GM18517 (cell line): ENCODE measurements at regions not wholly inside any gene's neighbourhood (a gene's known extent, or its start where the extent isn't known, plus 50 kb on each side); places are given as distances from the start of the nearest gene placed in this dataset.
"Not testable (repeated sequence)": the region's sequence is repeated elsewhere in the genome, so short reads cannot be mapped to it uniquely, and the experiment has no call there.

Experiments
- ATAC-seq: cut with Tn5 transposase; IDR thresholded peaks from one replicate; pipeline ENCODE4 v1.9.1; 2021; ENCODE audit warnings: mild to moderate bottlenecking, moderate library complexity; ENCODE audit not compliant: unreplicated experiment

DNA sequence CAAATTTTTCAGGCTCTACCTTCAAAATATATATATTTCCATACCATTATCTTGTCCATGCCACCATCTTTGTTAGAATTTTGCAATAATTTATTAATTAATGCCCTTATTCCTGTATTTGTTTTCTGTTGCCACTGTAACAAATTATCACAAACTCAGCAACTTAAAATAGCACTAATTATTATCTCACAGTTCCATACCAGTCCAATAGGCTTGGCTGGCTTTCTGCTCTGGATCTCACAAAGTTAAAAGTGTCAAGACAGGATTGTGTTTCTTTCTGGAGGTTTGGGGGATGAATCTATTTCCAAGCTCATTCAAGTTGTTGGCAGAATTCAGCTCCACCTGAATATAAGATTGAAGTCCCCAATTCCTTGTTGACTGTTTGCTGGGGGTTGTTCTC is 58.6 kb upstream of the SLC38A4 start:
- ATAC-seq, result no peak

DNA sequence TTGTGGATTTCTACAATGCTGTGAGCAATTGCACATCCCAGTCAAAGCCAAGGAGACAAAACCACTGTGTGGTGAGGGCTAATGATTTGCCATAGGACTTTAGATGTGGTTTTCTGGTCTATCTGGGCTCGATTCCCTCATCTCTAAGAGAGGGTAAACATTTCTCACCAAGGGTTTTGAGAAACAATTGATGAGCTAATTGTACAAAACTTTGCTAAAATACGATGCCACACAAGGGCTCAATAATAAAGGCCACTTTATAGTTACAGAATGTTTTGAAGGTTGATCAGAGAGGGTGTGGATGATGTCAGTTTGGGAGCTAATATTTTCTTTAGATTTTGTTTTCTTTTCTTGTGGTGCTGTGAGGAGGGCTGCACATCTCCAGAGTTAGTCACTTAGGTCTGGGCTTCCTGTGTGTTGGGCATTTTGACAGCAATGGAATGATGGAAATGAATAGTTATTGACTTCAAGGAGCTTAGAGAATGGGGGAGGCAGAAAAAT is 60.8 kb upstream of the SLC38A4 start:
- no peak for ATAC-seq

DNA sequence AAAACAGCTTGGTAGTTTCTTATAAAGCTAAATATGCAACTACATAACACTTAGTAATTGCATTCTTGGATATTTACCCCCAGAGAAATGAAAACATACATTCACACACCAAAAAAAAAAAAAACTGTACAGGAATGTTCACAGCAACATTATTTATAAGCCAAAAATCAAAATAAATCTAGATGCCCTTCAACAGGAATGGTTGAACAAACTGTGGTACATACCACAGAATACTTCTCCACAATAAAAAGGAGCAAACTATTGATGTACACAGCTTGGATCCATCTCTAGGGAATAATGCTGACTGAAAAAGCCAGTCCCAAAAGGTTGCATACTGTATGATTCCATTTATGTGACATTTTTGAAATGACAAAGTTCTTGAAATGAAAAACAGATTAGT is 62.1 kb upstream of the SLC38A4 start:
- ATAC-seq, result no peak

DNA sequence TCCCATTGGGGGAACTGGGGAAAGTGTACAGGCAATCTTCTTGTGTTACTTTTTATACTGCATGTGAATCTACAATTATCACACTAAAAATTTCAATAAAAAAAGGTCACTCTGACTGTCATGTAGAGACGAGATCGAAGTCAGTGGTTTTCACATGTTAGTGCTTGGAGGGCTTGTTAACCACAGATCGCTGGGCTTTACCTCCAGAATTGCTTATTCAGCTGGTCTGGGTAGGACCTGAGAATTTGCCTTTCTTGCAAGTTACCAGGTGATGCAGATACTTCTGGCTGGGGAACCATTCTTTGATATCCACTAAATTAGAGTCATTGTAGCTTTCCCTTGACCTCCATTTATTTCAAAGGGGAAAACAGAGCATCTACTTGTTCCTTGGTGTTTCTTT is 62.8 kb upstream of the SLC38A4 start:
- no peak for ATAC-seq

DNA sequence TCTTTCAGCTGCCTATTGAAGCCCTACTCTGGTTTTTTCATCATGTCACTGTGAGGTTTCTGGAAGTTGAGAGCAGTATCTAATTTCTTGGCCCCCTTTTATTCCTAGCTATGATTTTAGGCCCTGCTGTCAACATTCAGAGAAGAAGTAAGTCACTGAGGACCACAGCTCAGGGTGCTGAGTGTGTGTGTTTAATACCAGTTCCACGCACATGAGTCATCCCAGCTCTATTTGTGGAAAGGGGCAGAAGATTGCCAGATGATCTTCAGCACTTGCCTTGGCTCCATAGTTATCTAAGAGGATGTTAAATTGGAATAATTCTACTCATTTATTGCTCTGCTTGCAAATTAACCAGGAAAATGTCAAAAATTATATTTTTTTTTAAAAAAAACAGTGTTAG is 65.5 kb upstream of the SLC38A4 start:
- ATAC-seq, result no peak

DNA sequence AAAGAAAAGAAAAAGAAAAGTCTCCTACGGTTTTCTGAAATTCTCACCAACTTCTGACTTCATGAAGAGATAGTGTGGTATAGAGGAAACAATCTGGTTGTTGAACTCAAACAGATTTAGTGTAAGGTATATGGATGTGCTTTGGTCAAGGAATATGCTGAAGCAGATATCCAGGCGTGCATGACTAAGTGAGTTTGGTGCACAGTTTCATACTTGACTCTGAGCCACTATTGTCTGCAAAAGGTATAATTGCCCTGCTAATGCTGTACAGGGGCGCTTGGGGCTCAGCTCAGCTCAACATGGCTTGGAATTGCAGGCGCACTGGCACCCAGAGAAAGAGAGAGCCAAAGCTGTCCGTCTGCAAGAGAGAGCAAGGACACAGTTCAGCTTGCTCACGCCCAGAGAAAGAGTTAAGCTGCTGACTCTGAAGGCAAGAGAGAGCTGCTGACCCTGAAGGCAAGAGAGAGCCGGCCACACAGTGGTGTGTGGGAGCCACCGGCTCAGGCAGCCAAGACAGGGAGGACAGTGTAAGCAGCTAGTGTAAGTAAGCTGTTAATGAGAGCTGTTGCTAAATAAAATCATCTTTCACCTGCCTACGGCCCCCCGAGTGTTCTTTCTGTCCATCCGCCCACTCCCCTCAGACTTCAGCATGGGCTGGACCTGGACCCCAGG is 66.4 kb upstream of the SLC38A4 start:
- ATAC-seq, result no peak

DNA sequence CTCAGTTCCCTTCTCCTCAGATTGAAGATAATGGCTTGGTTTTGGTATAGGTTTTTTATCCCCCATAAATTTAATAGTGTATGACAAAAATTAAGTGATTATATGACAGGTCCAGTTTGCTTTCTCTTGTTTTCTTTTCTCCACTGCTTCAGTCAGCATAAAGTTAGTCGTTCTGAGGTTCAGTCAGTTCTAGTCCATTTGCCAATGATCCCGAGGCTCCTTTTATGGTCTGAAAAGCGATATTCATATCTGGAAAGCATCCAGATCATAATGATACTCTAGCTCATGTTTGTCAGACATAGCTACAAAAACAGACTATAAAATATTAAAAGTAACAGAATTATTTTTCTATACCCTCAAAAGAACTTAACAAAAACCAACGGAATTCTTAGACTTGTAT is 67.1 kb upstream of the SLC38A4 start:
- ATAC-seq, result no peak

DNA sequence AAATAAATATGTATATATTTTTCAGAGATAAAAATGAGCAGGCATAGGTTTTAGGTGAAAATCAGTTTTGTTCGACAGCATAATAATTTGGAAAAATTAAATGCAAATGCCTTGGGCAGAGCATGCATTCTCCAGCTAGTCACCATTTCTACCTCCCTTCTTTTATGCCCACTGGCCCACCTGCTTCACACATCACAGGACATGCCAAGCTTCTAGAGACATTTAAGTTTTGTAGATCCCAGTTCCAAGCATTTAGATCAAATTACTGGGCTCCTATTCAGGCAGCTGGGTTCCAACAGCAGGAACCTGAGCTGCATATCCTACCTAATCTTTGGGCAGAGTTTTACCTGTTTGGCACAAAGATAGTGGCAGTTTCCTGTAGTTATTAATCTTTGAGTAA is 67.6 kb upstream of the SLC38A4 start:
- no peak for ATAC-seq

DNA sequence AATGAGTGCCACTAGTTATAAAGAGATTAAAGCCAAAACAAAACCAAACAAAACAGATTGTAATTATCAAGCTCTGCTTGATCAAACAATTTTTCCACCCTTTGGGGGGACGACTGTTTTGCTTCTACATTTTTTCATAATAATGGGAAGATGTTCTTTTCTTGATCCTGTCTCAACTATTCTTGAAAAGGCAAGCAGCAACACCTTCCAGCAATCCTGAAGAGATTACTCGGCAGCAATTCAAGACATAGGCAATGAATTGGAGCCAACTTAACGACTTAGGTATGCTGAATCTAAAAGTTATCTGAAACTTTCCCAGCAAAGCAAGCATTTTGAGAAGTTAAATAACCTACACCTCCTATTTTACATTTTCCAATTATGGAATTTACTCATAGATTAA is 69.9 kb upstream of the SLC38A4 start:
- no peak for ATAC-seq

DNA sequence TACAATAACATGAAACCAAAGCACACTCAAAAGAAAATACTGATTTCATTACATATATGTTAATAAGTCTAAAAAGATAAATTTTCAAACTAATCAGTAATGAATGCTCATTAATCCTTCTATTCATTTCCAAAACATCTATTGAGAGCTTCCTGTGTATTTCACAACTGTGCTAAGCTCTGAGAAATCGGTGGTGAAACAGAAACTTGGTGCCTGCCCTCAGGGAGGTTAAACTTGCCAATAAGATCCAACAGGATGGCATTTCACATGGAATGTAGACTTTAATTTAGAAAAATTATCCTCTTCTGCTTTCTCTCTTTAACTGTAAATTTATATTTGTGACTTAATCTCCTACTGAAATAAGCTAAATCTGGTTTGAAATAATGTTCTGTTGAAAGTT is 70.9 kb upstream of the SLC38A4 start:
- ATAC-seq, result no peak

DNA sequence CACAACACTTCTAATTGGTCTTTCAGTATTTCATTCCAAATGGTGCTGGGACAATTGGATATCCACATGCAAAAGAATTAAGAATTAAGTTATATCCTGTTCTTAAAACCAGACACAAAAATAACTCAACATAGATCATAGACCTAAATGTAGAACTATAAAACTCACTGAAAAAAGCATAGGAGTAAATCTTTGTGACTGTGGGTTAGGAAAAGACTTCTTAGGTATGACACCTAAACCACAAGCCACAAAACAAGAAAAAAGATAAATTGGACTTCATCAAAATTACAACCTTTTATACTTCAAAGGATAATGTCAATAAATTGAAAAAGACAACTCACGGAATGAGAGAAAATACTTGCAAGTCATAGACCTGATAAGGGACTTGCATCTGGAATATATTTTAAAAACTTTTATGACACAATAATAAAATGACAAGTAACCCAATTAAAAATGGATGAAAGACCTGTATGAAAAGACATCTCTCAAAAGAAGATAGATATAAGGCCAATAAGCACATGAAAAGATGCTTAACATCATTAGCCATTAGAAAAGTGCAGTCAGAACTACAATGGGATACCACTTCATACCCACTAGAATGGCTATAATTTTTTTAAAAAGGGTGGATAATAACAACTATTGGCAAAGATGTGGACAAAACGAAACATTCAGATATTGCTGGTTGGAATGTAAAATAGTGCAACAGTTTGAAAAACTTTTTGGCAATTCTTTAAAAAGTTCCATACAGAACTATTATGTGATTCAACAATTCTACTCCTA is 72.5 kb upstream of the SLC38A4 start:
- no peak for ATAC-seq

DNA sequence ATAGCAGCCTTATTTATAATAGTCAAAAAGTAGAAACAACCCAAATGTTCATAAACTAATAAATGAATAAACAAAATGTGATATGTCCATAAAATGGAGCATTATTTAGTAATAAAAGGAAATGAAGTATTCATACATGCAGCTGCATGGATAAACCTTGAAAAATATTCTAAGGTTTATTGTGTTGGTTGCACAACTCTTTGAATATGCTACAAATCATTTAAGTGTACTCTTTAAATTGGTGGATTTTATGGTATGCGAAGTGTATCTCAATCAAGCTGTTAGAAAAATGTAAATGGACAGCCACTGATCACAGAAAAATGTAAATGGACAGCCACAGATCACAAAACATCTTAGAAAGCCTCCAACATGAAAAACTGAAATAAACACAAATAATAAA is 73.2 kb upstream of the SLC38A4 start:
- no peak for ATAC-seq

DNA sequence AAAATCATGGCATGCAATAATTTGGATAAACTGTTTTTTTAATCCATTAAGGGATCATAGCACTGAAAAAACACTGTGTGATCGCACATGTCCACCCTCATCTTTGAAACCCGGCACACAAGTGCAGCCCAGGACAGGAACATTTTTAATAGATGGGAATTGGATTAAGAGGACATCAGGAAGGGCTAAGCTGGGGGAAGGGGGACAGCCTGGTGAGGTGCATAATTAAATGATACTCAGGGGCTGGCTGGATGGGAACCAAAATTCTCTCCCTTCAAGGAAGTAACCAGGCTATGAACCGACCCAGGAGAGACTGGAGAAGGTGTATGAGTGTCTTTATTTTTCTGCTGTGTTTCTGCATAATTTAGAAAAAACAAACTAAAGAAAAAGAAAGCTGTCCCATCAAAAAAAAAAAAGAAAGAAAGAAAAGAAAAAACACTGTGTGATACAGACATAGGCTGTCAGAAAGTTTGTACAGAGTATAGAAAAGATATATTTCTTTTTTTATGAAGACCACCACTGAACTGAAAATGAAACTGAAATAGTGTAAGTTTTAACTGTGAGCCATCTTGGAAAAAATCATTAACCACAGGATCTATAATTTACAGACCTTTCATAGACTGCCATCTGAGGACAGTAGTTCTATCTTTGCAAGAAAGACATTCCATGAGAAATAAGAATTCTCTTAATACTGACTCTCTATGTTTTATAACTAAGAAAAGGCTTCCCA is 75.1 kb upstream of the SLC38A4 start:
- ATAC-seq, result no peak

DNA sequence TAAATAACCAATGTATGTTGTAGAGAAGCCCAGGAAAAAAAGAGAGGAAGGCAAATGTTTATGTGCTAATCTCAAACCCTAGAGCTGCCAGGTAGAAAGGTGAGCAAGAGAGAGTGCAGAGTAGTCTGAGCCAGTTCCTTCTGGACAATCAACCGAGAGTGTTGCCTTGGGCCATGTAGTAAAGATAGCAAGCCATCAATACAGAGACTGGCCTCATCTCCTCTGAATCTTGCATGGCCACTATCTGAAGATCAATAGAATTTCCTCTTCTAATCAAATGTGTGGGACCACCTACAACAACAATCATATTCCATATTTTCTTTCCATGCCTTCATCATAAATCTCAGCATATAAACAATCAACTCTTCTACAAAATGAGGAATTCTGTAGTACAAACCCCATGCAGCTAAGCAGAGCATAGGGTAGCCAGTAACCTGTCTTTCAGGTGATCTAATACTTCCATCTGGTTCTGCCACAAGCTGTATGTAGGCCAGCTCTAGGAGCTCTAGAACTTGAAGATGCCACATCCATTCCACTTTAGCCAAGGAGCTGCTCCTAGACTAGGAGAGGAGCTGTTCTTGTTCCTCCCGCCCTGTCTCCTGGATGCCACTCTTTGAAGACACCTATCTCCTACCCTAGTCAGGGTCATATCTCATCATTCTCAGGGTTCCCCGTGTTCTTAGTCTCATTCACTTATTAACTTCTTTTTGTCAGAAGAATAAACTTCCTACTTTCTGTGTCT is 75.8 kb upstream of the SLC38A4 start:
- no peak for ATAC-seq

DNA sequence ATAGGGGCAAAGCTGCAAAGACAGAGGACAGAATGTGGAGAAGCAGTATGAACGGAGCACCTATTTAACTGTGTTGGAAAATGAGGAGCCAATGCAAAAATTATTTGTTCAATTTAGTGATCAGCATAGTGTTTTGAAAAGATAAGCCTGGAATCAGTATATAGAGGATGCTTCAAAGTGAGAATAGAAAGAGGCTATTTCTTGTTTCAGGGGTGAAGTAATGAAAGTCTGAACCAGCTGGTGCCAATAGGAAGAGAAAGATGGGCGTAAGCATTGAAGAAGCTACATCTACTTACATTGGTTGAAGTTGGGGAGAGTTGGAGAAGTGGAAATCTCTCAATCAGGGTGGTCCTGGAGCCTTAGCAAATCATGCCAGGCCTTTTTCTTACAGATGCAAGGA is 77.3 kb upstream of the SLC38A4 start:
- no peak for ATAC-seq

DNA sequence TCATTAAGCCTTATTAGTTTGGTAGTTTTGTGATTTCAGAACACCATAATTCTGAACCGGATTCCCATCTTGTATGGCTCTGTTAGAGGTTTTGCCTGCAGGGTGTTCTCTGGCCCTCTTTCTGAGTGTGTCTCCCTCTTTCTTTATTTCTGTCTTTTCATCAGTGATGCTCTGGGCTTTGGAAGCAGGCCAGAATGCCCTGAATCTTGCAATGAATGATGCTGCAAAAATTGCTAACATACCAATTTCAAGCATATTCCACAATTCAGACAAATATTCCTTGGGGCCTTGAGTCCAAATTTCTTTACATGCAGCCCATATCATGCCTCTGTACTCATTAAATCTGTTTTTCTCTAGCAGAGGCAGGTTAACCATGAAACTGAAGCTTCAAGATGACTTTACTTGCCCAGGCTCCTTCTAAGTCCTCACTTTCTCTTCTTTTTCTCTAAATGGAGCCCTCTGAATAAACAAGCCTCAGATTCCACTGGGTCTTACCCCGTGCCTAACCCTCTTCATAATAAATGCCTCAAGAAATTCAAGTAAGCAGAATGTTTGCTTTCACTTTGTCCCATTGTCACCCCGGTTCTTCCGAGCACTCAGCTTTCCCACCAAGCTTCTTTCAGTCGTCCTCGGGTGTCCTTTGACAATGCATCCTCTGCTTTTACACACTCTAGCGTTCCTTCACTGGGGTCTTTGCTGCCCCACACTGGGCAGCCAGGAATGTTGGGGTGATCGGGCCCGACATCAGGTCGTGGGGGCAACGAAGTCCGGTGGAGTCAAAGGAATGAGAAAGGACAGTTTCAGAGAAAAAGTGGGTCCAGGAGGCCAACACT is 78.8 kb upstream of the SLC38A4 start:
- no peak for ATAC-seq

DNA sequence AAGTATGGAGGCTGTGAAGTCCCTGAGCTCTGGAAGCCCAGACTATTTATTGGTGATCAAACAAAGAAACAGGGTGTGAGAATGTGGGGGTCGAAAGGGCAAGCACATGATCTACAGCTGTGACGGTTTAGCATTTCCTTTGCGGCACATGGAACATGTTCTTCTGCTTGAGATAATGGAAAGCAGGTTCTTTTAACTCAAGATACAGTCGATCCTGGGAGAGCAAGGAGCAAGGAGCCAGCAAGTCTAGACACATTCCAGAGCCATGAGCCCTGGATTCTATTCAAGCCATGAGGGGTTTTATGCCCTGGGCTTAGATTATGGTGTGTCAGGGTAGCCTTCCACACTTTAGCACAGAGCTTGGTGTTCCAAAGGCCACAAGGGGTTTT is 79.4 kb upstream of the SLC38A4 start:
- not testable (repeated sequence) for ATAC-seq

DNA sequence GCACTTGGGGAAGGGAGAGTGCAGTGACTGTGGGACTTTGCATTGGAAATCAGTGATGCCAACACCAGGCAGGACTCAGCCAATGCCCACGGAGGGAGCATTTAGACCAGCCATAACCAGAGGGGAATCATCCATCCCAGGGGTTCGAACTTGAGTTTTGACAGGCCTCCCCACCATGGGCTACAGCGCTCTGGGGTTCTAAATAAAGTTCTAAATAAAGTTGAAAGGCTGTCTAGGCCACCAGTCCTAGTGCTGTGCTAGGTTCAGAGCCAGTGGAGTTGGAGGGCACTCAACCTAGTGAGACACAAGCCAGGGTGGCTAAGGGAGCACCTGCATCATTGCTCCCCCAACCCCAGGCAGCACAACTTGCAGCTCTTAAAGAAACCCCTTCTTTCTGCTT is 82.0 kb upstream of the SLC38A4 start:
- no peak for ATAC-seq

DNA sequence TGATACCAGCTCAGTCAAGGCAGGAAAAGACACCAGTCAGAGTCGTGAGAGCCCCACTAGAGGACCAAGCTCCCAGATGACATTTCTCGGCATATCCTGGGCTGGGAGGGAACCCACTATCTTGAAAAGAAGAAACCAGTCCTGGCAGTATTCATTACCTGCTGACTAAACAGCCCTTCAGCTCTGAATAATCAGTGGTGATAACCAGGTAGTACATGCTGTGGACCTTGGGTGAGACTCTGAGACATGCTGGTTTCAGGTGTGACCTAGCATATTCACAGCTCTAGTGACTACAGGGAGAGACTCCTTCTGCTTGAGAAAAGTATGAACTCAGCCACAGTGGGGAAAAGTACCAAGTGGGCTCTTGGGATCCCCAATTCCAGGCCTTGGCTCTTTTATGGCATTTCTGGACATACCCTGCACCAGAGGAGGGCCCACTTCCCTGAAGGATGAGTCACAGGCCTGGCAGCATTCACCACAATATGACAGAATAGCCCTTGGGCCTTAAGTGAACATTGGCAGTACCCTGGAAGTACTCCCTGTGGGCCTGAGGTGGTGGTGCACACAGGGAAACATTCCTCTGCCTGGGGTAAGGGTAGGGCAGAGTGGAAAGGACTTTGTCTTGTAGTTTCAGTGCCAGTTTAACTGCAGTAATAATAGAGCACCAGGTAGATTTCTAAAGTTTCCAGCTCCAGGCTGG is 82.6 kb upstream of the SLC38A4 start:
- ATAC-seq, result no peak
